ENCODE measurements at regions not wholly inside any gene's neighbourhood (a gene's known extent, or its start where the extent isn't known, plus 50 kb on each side); places are given as distances from the start of the nearest gene placed in this dataset.

DNA sequence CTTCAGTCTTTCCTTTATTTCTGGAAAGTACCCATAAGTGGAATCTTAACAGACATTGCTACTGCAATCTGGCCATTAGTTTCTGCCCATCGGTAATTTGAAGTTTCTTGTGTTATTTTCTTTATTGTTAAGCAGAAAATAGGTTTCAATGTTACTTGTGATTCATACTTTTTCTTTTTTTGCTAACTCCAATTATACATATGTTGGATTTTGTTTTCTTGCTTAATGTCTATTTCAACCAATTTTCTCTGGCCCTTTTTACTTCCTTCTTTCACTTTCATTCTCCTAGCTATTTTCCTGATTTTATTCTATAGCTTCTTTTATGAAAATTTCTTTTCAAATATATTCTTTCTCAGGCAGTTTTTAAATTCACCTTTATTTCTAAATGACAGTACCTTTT lies 457.4 kb downstream of the TCERG1L start:
- TF ChIP-seq GATA3 (IDR thresholded peaks at IDR 0.05; ENCODE audit: borderline replicate concordance) (no peak), ESRRA (IDR thresholded peaks at IDR 0.05; ENCODE audit: borderline replicate concordance, low read length) (no peak), NR3C1 (IDR thresholded peaks at IDR 0.05) (no peak), KDM5A (IDR thresholded peaks at IDR 0.05) (no peak), HEYL (CRISPR knock-in tag; IDR thresholded peaks at IDR 0.05) (no peak), KDM1A (IDR thresholded peaks at IDR 0.05; ENCODE audit: low read depth) (no peak), JUNB (IDR thresholded peaks at IDR 0.05) (no peak), MAZ (IDR thresholded peaks at IDR 0.05; ENCODE audit: borderline replicate concordance, low read depth, low read length) (no peak)
- Histone ChIP-seq H3K27ac (no peak overlapping the region), H3K9me3 (peaks cover 20% of the 10 kb centered on the region; the same call in 1 of the 3 replicates), H3K4me2 (no peak overlapping the region), H3K4me1 (no peaks in the 10 kb centered on the region), H3K4me3 (no peak overlapping the region)
- CTCF ChIA-PET, result no interaction called here
- FAIRE-seq, result no peak
- ATAC-seq, result no peak
- POLR2A ChIA-PET, result no interaction called here
- WGBS (ENCODE audit: missing lambda C conversion rate), result 0% methylated on average over 1 of the region's 1 CpG
- no peak for DNase-seq (ENCODE audit: low read depth in 1 of 2, low spot score in 1 of 2)

DNA sequence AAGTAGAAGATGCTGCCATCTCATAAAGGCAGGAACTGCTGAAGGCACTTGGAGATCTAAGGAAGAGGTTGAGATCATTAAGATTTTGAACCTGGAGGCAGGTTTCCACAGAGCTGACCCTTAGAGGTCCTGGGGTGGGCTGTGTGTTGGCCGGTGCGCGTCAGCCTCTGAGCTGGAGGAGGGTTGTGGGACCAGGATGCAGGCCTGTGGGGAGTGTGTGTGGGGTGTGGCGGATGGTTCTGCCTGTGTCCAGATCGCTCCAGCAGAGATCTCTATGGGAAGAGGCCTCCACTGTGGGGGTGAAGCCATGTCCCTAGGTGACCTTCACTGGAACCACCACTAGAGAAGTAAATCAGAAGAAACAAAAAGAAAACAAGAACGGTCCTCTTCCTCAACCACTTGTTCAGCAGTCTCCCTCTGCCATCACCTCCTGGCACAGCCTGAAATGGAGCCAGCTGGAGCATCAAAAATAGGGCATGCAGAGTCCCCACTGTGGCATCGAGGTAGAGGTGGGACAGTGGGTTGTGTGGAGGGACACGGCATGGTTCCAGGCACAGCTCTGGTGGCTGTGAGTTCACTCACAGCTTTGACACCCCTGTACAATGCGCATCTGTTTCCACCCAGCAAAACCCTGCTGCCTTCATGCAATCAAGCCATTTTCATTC lies 453.8 kb downstream of the TCERG1L start:
- Histone ChIP-seq H3K4me1 (no peaks in the 10 kb centered on the region), H3K27ac (no peak overlapping the region), H3K9me3 (peaks cover 20% of the 10 kb centered on the region; the same call in 1 of the 3 replicates), H3K4me2 (no peak overlapping the region), H3K4me3 (no peak overlapping the region)
- FAIRE-seq, result no peak
- TF ChIP-seq, protein P1, sequence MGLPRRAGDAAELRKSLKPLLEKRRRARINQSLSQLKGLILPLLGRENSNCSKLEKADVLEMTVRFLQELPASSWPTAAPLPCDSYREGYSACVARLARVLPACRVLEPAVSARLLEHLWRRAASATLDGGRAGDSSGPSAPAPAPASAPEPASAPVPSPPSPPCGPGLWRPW (IDR thresholded peaks at IDR 0.05), result no peak
- no peak for TF ChIP-seq NR3C1 (IDR thresholded peaks at IDR 0.05)
- CTCF ChIA-PET, result no interaction called here
- DNase-seq (ENCODE audit: low read depth in 1 of 2, low spot score in 1 of 2), result no peak
- POLR2A ChIA-PET, result no interaction called here
- WGBS (ENCODE audit: missing lambda C conversion rate), result 29% methylated on average over 9 of the region's 9 CpGs
- no peak for ATAC-seq

DNA sequence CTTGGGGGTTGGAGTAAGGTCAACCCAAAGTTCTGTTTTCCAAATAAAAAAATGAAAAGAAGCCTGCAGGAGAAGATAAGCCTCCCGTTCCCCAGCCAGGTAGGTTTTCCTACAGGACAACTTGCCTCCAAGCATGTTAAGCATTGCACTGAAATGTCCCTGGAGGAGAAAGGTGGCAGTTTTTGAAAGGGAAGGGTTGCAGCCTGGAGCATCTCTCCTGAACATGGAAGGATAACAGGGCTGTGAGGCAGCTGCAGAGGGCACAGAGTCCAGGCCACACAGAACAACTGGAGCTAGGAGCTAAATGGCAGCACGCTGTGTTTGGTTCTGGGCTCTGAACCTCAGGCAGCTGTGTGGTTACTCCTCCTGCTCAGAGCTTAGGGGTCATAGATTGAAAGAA lies 452.9 kb downstream of the TCERG1L start:
- H3K4me3 ChIP-seq, result no peak overlapping the region
- TF ChIP-seq RARB (CRISPR knock-in tag; IDR thresholded peaks at IDR 0.05), result no peak
- TF ChIP-seq MAZ (IDR thresholded peaks at IDR 0.05; ENCODE audit: borderline replicate concordance, low read depth, low read length), result no peak
- no peak for TF ChIP-seq JUN (IDR thresholded peaks at IDR 0.05)
- TF ChIP-seq, protein P2, sequence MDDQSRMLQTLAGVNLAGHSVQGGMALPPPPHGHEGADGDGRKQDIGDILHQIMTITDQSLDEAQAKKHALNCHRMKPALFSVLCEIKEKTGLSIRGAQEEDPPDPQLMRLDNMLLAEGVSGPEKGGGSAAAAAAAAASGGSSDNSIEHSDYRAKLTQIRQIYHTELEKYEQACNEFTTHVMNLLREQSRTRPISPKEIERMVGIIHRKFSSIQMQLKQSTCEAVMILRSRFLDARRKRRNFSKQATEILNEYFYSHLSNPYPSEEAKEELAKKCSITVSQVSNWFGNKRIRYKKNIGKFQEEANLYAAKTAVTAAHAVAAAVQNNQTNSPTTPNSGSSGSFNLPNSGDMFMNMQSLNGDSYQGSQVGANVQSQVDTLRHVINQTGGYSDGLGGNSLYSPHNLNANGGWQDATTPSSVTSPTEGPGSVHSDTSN (IDR thresholded peaks at IDR 0.05), result no peak
- TF ChIP-seq ZFP36 (IDR thresholded peaks at IDR 0.05; ENCODE audit: borderline replicate concordance, partially characterized antibody), result no peak
- TF ChIP-seq, protein P3, sequence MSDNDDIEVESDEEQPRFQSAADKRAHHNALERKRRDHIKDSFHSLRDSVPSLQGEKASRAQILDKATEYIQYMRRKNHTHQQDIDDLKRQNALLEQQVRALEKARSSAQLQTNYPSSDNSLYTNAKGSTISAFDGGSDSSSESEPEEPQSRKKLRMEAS (IDR thresholded peaks at IDR 0.05), result no peak
- no peak for TF ChIP-seq CHD2 (IDR thresholded peaks at IDR 0.05; ENCODE audit: low read length, partially characterized antibody)
- TF ChIP-seq RCOR1 (IDR thresholded peaks at IDR 0.05; ENCODE audit: low read depth, low read length), result no peak
- TF ChIP-seq, protein P4, sequence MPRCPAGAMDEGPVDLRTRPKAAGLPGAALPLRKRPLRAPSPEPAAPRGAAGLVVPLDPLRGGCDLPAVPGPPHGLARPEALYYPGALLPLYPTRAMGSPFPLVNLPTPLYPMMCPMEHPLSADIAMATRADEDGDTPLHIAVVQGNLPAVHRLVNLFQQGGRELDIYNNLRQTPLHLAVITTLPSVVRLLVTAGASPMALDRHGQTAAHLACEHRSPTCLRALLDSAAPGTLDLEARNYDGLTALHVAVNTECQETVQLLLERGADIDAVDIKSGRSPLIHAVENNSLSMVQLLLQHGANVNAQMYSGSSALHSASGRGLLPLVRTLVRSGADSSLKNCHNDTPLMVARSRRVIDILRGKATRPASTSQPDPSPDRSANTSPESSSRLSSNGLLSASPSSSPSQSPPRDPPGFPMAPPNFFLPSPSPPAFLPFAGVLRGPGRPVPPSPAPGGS (IDR thresholded peaks at IDR 0.05), result no peak
- TF ChIP-seq HOXB5 (CRISPR knock-in tag; IDR thresholded peaks at IDR 0.05), result no peak
- no peak for TF ChIP-seq BHLHE40 (IDR thresholded peaks at IDR 0.05; ENCODE audit: low read depth, low read length)
- no peak for TF ChIP-seq ZNF302 (CRISPR knock-in tag; IDR thresholded peaks at IDR 0.05)
- TF ChIP-seq KDM5A (IDR thresholded peaks at IDR 0.05), result no peak
- TF ChIP-seq TP53 (CRISPR knock-in tag; IDR thresholded peaks at IDR 0.05), result no peak
- TF ChIP-seq RNF2 (IDR thresholded peaks at IDR 0.05; ENCODE audit: borderline replicate concordance, low read depth), result no peak
- TF ChIP-seq PHF8 (IDR thresholded peaks at IDR 0.05; ENCODE audit: borderline replicate concordance, low read depth), result no peak
- TF ChIP-seq, protein P5, sequence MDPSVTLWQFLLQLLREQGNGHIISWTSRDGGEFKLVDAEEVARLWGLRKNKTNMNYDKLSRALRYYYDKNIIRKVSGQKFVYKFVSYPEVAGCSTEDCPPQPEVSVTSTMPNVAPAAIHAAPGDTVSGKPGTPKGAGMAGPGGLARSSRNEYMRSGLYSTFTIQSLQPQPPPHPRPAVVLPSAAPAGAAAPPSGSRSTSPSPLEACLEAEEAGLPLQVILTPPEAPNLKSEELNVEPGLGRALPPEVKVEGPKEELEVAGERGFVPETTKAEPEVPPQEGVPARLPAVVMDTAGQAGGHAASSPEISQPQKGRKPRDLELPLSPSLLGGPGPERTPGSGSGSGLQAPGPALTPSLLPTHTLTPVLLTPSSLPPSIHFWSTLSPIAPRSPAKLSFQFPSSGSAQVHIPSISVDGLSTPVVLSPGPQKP (IDR thresholded peaks at IDR 0.05; ENCODE audit: low read depth, low read length), result no peak
- peaks cover 17% of the 10 kb centered on the region; the same call in 1 of the 3 replicates for H3K9me3 ChIP-seq
- 4% methylated on average over 2 of the region's 2 CpGs for WGBS (ENCODE audit: missing lambda C conversion rate)
- no peak for DNase-seq (ENCODE audit: low read depth in 1 of 2, low spot score in 1 of 2)
- ATAC-seq, result no peak
- H3K27ac ChIP-seq, result no peak overlapping the region
- ChIA-PET CTCF (no interaction called here), POLR2A (no interaction called here)
- FAIRE-seq, result no peak
- H3K4me1 ChIP-seq, result no peaks in the 10 kb centered on the region
- H3K4me2 ChIP-seq, result no peak overlapping the region

Measured in A549 (cell line).